ENCODE measurements at regions not wholly inside any gene's neighbourhood (a gene's known extent, or its start where the extent isn't known, plus 50 kb on each side); places are given as distances from the start of the nearest gene placed in this dataset.

DNA sequence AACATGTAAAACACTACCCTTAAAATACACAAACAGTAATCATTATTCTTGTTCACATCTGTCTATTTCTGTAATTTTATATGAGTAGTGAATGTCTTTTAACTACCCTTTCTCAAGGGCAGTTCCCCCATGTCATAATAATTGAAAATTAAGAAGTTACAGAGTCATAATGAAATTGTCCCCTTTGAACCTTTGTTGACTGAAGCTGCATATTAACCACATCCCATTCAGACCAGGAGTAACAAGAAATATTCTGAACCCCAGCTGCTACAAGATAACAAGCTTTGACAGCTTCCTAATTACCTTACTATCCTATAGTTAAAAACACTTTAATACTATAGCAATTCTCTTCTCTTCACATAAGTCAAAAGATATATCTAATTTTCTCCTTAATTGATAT lies 635.9 kb upstream of the SUCLG2 start:
- ATAC-seq = no peak
- no peak for DNase-seq
- Histone ChIP-seq H3K27me3 (ENCODE audit: insufficient read depth in 3 of 3, low read length in 2 of 3) (peaks cover 0 to 3% (median 0%) of the 10 kb centered on the region in 3 donors), H3K36me3 (ENCODE audit: insufficient read depth in 1 of 2, low read depth in 1 of 2) (no peaks in the 10 kb centered on the region), H3K4me3 (no peak overlapping the region), H3K27ac (no peak overlapping the region), H3K9me3 (no peaks in the 10 kb centered on the region), H3K4me1 (no peaks in the 10 kb centered on the region)
- intact Hi-C loops (cut with DNase I) = no loop called here
- TF ChIP-seq, protein P1, sequence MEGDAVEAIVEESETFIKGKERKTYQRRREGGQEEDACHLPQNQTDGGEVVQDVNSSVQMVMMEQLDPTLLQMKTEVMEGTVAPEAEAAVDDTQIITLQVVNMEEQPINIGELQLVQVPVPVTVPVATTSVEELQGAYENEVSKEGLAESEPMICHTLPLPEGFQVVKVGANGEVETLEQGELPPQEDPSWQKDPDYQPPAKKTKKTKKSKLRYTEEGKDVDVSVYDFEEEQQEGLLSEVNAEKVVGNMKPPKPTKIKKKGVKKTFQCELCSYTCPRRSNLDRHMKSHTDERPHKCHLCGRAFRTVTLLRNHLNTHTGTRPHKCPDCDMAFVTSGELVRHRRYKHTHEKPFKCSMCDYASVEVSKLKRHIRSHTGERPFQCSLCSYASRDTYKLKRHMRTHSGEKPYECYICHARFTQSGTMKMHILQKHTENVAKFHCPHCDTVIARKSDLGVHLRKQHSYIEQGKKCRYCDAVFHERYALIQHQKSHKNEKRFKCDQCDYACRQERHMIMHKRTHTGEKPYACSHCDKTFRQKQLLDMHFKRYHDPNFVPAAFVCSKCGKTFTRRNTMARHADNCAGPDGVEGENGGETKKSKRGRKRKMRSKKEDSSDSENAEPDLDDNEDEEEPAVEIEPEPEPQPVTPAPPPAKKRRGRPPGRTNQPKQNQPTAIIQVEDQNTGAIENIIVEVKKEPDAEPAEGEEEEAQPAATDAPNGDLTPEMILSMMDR (IDR thresholded peaks at IDR 0.05) = no peak

DNA sequence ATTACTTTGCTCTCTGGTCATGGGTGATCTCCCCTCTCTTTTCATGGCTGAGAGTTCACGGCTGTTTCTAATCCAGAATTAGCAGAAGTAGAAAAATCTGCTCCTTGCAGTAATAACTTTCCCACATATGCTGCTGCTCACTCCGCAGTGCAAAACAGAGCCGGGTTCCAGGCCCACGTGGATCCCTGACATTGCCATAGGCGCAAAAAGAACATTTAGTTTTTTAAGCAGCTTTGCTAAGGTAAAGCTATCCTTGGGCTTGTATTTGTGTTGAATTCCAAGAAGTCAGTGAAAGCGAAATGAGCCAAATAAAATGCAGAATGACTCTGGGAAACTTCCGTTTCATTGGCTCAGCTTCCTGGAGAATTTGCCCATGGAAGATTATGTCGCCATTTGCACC lies 633.7 kb upstream of the SUCLG2 start:
- Histone ChIP-seq H3K27ac (no peak overlapping the region), H3K9me3 (no peaks in the 10 kb centered on the region), H3K36me3 (ENCODE audit: insufficient read depth in 1 of 2, low read depth in 1 of 2) (no peaks in the 10 kb centered on the region), H3K4me1 (no peaks in the 10 kb centered on the region), H3K27me3 (ENCODE audit: insufficient read depth in 3 of 3, low read length in 2 of 3) (peaks cover 0 to 3% (median 0%) of the 10 kb centered on the region in 3 donors), H3K4me3 (no peak overlapping the region)
- TF ChIP-seq, protein P1 (IDR thresholded peaks at IDR 0.05) = no peak
- no peak for ATAC-seq
- intact Hi-C loops (cut with DNase I) = no loop called here
- DNase-seq = no peak
- WGBS, 3 donors = 29 to 52% (median 48%) methylated on average over 8 of the region's 8 CpGs

DNA sequence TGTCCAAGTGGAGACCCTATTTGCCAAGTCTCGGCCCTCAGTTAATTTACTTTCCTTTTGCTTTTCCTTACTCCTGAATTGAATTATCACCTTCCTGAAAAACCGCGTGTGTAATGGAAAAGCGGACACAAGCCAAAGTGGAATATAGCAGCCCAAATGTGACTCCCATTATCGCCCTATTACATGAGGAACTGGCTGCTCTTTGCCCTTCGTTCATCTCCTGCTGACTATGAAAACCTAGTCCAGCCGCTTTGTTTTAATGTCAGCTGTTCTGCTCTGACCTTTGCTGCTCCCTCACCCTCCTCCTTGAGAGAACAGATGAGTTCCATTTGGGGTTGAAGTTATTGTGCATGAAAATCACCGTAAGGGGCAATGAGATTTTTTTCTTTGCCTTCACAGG lies 632.7 kb upstream of the SUCLG2 start:
- intact Hi-C loops (cut with DNase I) = no loop called here
- Histone ChIP-seq H3K4me3 (no peak overlapping the region), H3K9me3 (no peaks in the 10 kb centered on the region), H3K27me3 (ENCODE audit: insufficient read depth in 3 of 3, low read length in 2 of 3) (peaks cover 0 to 3% (median 0%) of the 10 kb centered on the region in 3 donors), H3K36me3 (ENCODE audit: insufficient read depth in 1 of 2, low read depth in 1 of 2) (no peaks in the 10 kb centered on the region), H3K27ac (no peak overlapping the region), H3K4me1 (no peaks in the 10 kb centered on the region)
- TF ChIP-seq, protein P1 (IDR thresholded peaks at IDR 0.05) = no peak
- WGBS, 3 donors = 22 to 28% (median 23%) methylated on average over 8 of the region's 8 CpGs
- ATAC-seq (no peak), DNase-seq (no peak)

DNA sequence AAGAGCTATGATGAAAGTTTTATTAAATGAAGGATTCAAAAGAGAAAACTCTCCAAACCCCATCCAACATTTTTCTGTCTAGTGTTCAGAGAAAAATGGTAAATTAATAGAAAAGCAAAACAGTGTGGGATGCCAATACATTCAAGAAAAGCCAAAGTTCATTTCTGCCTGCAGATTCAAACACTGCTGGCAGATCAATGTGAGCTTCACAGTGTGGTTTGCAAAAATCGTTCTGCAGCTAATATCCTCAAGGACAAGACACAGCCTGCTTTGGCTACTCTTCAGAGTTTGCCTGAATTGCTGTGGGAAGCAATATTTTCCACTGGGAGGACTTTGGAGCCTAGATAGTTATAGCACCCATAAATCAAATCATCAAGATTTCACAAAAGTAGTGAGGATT lies 619.9 kb upstream of the SUCLG2 start:
- H3K4me1 ChIP-seq = no peaks in the 10 kb centered on the region
- WGBS, 3 donors = 4 to 20% (median 16%) methylated on average over 1 of the region's 1 CpG

DNA sequence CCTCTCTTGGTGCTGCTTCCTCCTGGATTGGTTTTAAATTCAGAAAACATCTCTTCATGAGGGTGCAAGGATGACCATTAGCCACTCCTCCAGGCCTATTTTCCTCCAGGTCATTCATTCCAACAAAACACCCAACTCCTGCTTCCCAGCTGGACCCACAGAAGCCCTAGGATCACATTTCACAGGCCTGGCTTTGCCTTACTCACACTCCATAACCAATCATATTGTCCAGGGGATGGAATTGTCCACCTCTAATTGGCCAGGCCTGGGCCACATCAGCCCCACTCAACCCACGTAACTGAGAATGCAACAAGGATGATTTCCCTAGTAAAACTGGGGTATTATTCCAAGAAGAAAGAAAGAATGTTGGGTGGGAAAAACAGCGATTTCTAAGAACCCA lies 616.7 kb upstream of the SUCLG2 start:
- TF ChIP-seq, protein P1 (IDR thresholded peaks at IDR 0.05) = no peak
- no peak for DNase-seq
- H3K36me3 ChIP-seq (ENCODE audit: insufficient read depth in 1 of 2, low read depth in 1 of 2) = no peaks in the 10 kb centered on the region
- H3K4me1 ChIP-seq = peaks cover 4% of the 10 kb centered on the region
- intact Hi-C loops (cut with DNase I) = no loop called here
- no peak overlapping the region for H3K27ac ChIP-seq
- H3K27me3 ChIP-seq (ENCODE audit: insufficient read depth in 3 of 3, low read length in 2 of 3) = no peaks in the 10 kb centered on the region
- no peak for ATAC-seq
- no peak overlapping the region for H3K4me3 ChIP-seq
- WGBS, 3 donors = 56 to 75% (median 73%) methylated on average over 2 of the region's 2 CpGs
- H3K9me3 ChIP-seq = no peaks in the 10 kb centered on the region

More for the DNA sequence above, 619.9 kb upstream of the SUCLG2 start:
- no peaks in the 10 kb centered on the region for H3K36me3 ChIP-seq (ENCODE audit: insufficient read depth in 1 of 2, low read depth in 1 of 2)
- H3K27ac ChIP-seq = no peak overlapping the region
- no peak overlapping the region for H3K4me3 ChIP-seq
- DNase-seq = no peak
- intact Hi-C loops (cut with DNase I) = no loop called here
- H3K9me3 ChIP-seq = no peaks in the 10 kb centered on the region
- H3K27me3 ChIP-seq (ENCODE audit: insufficient read depth in 3 of 3, low read length in 2 of 3) = no peaks in the 10 kb centered on the region
- no peak for ATAC-seq
- TF ChIP-seq, protein P1 (IDR thresholded peaks at IDR 0.05) = no peak
